Left lung (tissue), 4 donors: ENCODE measurements at regions not wholly inside any gene's neighbourhood (a gene's known extent, or its start where the extent isn't known, plus 50 kb on each side); places are given as distances from the start of the nearest gene placed in this dataset.

Experiments
- ATAC-seq: fragments of 200-7000 bp; cut with Tn5 transposase; one replicate; pipeline ENCODE4 v1.9.1; 2020; ENCODE audit warnings: moderate library complexity
- DNase-seq, 4 donors: peaks; one replicate each; pipeline ENCODE4 v3.0.0-alpha.2; 2013 to 2020
- H3K27ac ChIP-seq, 2 donors: fragments of 200-600 bp; sonication (generic) in 1 of 2; one replicate each; pipeline versions ENCODE4 v1.5.0 to v1.8.0; 2020 to 2021
- H3K27me3 ChIP-seq, 2 donors: fragments of 200-600 bp; sonication (generic) in 1 of 2; one replicate each; pipeline versions ENCODE4 v1.5.0 to v1.8.0; 2020 to 2021
- H3K36me3 ChIP-seq, 2 donors: fragments of 200-600 bp; sonication (generic) in 1 of 2; one replicate each; pipeline versions ENCODE4 v1.5.0 to v1.8.0; 2020 to 2021
- H3K4me1 ChIP-seq, 2 donors: fragments of 200-600 bp; one replicate each; pipeline ENCODE4 v1.8.0; 2021
- H3K4me3 ChIP-seq, 2 donors: fragments of 200-600 bp; sonication (generic) in 1 of 2; one replicate each; pipeline versions ENCODE4 v1.5.0 to v1.8.0; 2020 to 2021; ENCODE audit warnings: mild to moderate bottlenecking in 1 of 2
- H3K9me3 ChIP-seq, 2 donors: fragments of 200-600 bp; sonication (generic) in 1 of 2; one replicate each; pipeline versions ENCODE4 v1.5.0 to v1.8.0; 2020 to 2021
- CTCF ChIP-seq, 2 donors: fragments of 200-600 bp; sonication (generic) in 1 of 2; IDR thresholded peaks; one replicate each; pipeline versions ENCODE4 v1.5.0 to v1.8.0; 2021; ENCODE audit warnings: antibody characterized with exemption in 2 of 2
- intact Hi-C, 2 donors: fragments of 100-400 bp; cut with DNase I; formaldehyde crosslinking; loops; one replicate each; pipeline versions ENCODE4 v1.11.2 to v1.14.2; 2022
- donor health status: DM: no; HTN: yes; CAD: no.
- donor health status: DM: no; HTN: no; CAD: no.

GRCh38 chr5:115378754-115379153 is 82.3 kb upstream of the CCDC112 start:
- H3K36me3 ChIP-seq = no peaks in the 10 kb centered on the region
- no peak for TF ChIP-seq CTCF (IDR thresholded peaks at IDR 0.05)
- H3K9me3 ChIP-seq = no peaks in the 10 kb centered on the region
- intact Hi-C loops = no loop called here
- no peaks in the 10 kb centered on the region for H3K27me3 ChIP-seq
- DNase-seq = no peak
- ATAC-seq = no peak
- H3K27ac ChIP-seq = no peak overlapping the region
- no peak overlapping the region for H3K4me3 ChIP-seq
- H3K4me1 ChIP-seq = peaks cover 0 to 11% of the 10 kb centered on the region in 2 donors

GRCh38 chr5:115377468-115378217 is 81.2 kb upstream of the CCDC112 start:
- Histone ChIP-seq H3K27me3 (no peaks in the 10 kb centered on the region), H3K36me3 (no peaks in the 10 kb centered on the region), H3K4me3 (no peak overlapping the region), H3K27ac (no peak overlapping the region), H3K9me3 (no peaks in the 10 kb centered on the region), H3K4me1 (peaks cover 0 to 11% of the 10 kb centered on the region in 2 donors)
- peak; percentile 64 for ATAC-seq
- intact Hi-C loops = no loop called here
- no peak for DNase-seq
- no peak for TF ChIP-seq CTCF (IDR thresholded peaks at IDR 0.05)

GRCh38 chr5:115375893-115376292 is 79.4 kb upstream of the CCDC112 start:
- Histone ChIP-seq H3K4me3 (no peak overlapping the region), H3K27ac (no peak overlapping the region)

GRCh38 chr5:115374057-115374775 is 77.8 kb upstream of the CCDC112 start:
- no peak for DNase-seq
- peak; percentile 70 for ATAC-seq
- Histone ChIP-seq H3K9me3 (no peaks in the 10 kb centered on the region), H3K36me3 (no peaks in the 10 kb centered on the region), H3K27ac (no peak overlapping the region), H3K4me1 (peaks cover 0 to 11% of the 10 kb centered on the region in 2 donors), H3K27me3 (no peaks in the 10 kb centered on the region), H3K4me3 (no peak overlapping the region)
- no peak for TF ChIP-seq CTCF (IDR thresholded peaks at IDR 0.05)
- intact Hi-C loops = no loop called here

More at GRCh38 chr5:115375893-115376292, 79.4 kb upstream of the CCDC112 start:
- intact Hi-C loops = no loop called here
- TF ChIP-seq CTCF (IDR thresholded peaks at IDR 0.05) = no peak
- DNase-seq (peak in 1 of 4 donors; percentile 30), ATAC-seq (no peak)
- Histone ChIP-seq H3K4me1 (peaks cover 0 to 11% of the 10 kb centered on the region in 2 donors), H3K36me3 (no peaks in the 10 kb centered on the region), H3K27me3 (no peaks in the 10 kb centered on the region), H3K9me3 (no peaks in the 10 kb centered on the region)

GRCh38 chr5:115372146-115372545 is 75.7 kb upstream of the CCDC112 start:
- Histone ChIP-seq H3K36me3 (no peaks in the 10 kb centered on the region), H3K4me3 (no peak overlapping the region), H3K9me3 (no peaks in the 10 kb centered on the region), H3K27me3 (no peaks in the 10 kb centered on the region), H3K4me1 (peaks cover 0 to 2% of the 10 kb centered on the region in 2 donors), H3K27ac (no peak overlapping the region)
- ATAC-seq (no peak), DNase-seq (no peak)
- no peak for TF ChIP-seq CTCF (IDR thresholded peaks at IDR 0.05)
- intact Hi-C loops = no loop called here
